Muscle layer of duodenum (tissue), 2 donors: ENCODE measurements at regions not wholly inside any gene's neighbourhood (a gene's known extent, or its start where the extent isn't known, plus 50 kb on each side); places are given as distances from the start of the nearest gene placed in this dataset.
"Not testable (repeated sequence)": the region's sequence is repeated elsewhere in the genome, so short reads cannot be mapped to it uniquely, and the experiment has no call there.

Experiments used
- H3K27ac ChIP-seq: one replicate; pipeline ENCODE4 v1.7.0; 2013; ENCODE audit warnings: mild to moderate bottlenecking, low read length
- H3K27me3 ChIP-seq: one replicate; pipeline ENCODE4 v1.7.0; 2013; ENCODE audit warnings: low read depth, mild to moderate bottlenecking, control low read depth, low read length
- H3K36me3 ChIP-seq, 2 donors: one replicate each; pipeline ENCODE4 v1.7.0; 2013; ENCODE audit warnings: low read length in 2 of 2, control low read depth in 1 of 2, mild to moderate bottlenecking in 1 of 2; ENCODE audit not compliant: insufficient read depth in 2 of 2, control insufficient read depth in 1 of 2
- H3K4me1 ChIP-seq, 2 donors: one replicate each; pipeline ENCODE4 v1.7.0; 2013; ENCODE audit warnings: low read length in 2 of 2, mild to moderate bottlenecking in 2 of 2, control low read depth in 1 of 2, moderate library complexity in 1 of 2; ENCODE audit not compliant: insufficient read depth in 2 of 2, control insufficient read depth in 1 of 2
- H3K4me3 ChIP-seq, 2 donors: one replicate each; pipeline ENCODE4 v1.7.0; 2013; ENCODE audit warnings: low read length in 2 of 2, low read depth in 1 of 2, mild to moderate bottlenecking in 1 of 2
- H3K9me3 ChIP-seq, 2 donors: one replicate each; pipeline ENCODE4 v1.7.0; 2013; ENCODE audit warnings: low read length in 2 of 2, control low read depth in 1 of 2, mild to moderate bottlenecking in 1 of 2; ENCODE audit not compliant: control insufficient read depth in 1 of 2
- donor health status: healthy.

GRCh38 chr6:153328194-153328593, 197.1 kb upstream of the RGS17 start:
- H3K27ac ChIP-seq, result no peak overlapping the region

DNA sequence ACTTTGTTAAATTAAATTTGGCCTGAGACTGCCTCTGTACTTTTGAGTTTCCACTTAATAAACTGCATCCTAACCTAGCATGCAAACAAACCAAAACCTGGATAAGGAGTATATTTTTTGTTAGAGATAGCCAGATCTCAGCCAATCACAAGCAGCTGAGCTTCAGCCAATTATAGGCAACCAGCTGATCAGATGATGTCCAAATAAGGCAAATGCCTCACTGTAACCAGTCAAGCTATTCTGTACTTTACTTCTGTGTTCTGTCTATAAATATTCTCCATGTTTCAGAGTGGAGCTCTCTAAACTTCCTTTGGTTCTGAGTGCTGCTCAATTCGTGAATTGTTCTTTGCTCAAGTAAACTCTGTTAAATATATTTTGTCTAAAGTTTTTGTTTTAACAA, 194.6 kb upstream of the RGS17 start:
- Histone ChIP-seq H3K9me3 (no peaks in the 10 kb centered on the region), H3K4me1 (no peaks in the 10 kb centered on the region), H3K4me3 (no peak overlapping the region), H3K27me3 (no peaks in the 10 kb centered on the region), H3K36me3 (no peaks in the 10 kb centered on the region), H3K27ac (no peak overlapping the region)

More at GRCh38 chr6:153328194-153328593, 197.1 kb upstream of the RGS17 start:
- Histone ChIP-seq H3K27me3 (no peaks in the 10 kb centered on the region), H3K4me1 (no peaks in the 10 kb centered on the region), H3K4me3 (no peak overlapping the region), H3K36me3 (no peaks in the 10 kb centered on the region), H3K9me3 (no peaks in the 10 kb centered on the region)

DNA sequence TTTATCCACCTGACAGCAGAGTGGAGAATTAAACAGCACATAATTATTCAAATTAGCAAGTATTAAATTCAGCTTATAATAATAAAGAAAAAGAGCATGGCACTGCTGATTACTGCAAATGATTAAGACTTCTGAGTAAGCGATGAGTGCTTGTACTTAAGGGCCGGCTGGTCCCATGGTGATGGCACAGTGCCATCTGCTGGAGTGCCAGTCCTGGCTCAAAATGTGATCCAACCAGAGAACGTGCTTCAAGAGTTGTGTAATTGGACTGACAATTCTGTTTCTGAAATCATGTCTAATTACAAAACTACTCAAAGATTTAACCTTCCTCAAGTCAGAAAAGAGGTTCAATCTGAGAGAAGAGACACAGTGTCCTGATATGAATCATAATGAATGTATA, 181.6 kb upstream of the RGS17 start:
- Histone ChIP-seq H3K27ac (no peak overlapping the region), H3K9me3 (no peaks in the 10 kb centered on the region), H3K36me3 (no peaks in the 10 kb centered on the region), H3K4me3 (no peak overlapping the region), H3K4me1 (no peaks in the 10 kb centered on the region), H3K27me3 (no peaks in the 10 kb centered on the region)

DNA sequence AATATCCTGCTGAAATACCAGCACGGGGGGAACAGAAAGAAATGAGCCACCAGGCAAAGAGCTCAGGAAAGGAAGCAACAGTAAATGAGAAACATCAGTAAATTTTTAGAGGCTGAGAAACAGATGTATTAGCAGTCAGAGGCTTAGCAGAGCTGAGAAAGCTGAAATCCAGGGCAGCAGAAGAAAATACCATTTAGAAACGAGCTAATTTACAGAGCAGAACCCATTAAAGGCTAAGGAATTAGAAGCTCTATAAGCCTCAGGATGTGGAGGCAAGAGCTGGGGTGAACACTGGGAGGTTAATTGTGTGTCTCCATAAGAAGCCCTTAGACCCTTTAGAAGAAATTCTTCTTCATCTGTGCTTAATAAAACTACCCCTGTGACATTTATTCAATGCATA, 178.6 kb upstream of the RGS17 start:
- no peaks in the 10 kb centered on the region for H3K27me3 ChIP-seq
- H3K4me3 ChIP-seq, result no peak overlapping the region
- no peak overlapping the region for H3K27ac ChIP-seq
- H3K9me3 ChIP-seq, result no peaks in the 10 kb centered on the region
- no peaks in the 10 kb centered on the region for H3K4me1 ChIP-seq
- H3K36me3 ChIP-seq, result no peaks in the 10 kb centered on the region

GRCh38 chr6:153302133-153302532, 171.1 kb upstream of the RGS17 start:
- no peak overlapping the region for H3K4me3 ChIP-seq
- no peak overlapping the region for H3K27ac ChIP-seq
- no peaks in the 10 kb centered on the region for H3K36me3 ChIP-seq
- H3K9me3 ChIP-seq, result no peaks in the 10 kb centered on the region
- H3K4me1 ChIP-seq, result no peaks in the 10 kb centered on the region
- H3K27me3 ChIP-seq, result no peaks in the 10 kb centered on the region

DNA sequence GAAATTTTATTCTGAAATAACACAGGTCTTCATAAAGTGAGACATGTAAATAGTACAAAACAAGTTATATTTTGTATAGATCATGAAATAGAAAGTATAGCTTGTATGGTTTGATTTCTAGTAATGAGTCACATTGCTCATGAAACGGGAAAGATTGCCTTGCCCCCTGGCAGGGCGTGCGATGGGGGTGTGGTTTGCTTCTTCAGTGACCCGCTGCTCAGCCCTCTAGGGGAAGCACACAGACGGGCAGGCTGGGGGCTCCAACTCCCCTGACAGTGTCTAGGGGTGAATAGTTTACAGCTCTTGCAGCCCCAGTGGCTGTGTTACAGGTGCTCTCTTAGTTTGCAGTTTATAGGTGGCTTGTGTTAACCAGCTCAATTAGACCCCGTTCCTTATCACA, 170.5 kb upstream of the RGS17 start:
- Histone ChIP-seq H3K27me3 (no peaks in the 10 kb centered on the region), H3K27ac (no peak overlapping the region)

DNA sequence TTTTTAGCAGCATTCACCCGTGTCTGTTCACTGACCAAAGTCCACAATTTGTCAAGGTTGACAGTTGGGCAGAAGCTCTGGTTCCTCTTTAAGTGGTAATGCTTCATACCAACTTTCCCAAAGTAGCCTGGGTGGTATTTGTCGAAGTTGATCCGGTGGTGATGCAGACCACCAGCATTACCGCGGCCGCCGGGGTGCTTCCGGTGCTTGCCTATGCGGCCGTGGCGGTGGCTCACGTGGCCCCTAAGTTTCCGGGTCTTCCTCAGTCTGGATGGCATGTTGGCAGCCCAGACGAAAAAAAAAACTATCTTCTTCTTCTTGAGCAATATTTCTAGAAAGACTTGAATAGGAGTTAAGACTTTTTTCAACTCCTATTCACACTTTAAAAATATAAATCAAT, 151.4 kb upstream of the RGS17 start:
- not testable (repeated sequence) for H3K36me3 ChIP-seq, H3K4me1 ChIP-seq, H3K27me3 ChIP-seq, H3K27ac ChIP-seq, H3K9me3 ChIP-seq, H3K4me3 ChIP-seq

More for the DNA sequence above, 170.5 kb upstream of the RGS17 start:
- H3K4me1 ChIP-seq, result no peaks in the 10 kb centered on the region
- no peaks in the 10 kb centered on the region for H3K9me3 ChIP-seq
- no peaks in the 10 kb centered on the region for H3K36me3 ChIP-seq
- H3K4me3 ChIP-seq, result no peak overlapping the region

- Histone ChIP-seq H3K4me1 (no peaks in the 10 kb centered on the region), H3K9me3 (no peaks in the 10 kb centered on the region), H3K27me3 (no peaks in the 10 kb centered on the region), H3K4me3 (no peak overlapping the region), H3K36me3 (no peaks in the 10 kb centered on the region), H3K27ac (no peak overlapping the region)
Observed at GRCh38 chr6:153275997-153276396, 144.9 kb upstream of the RGS17 start.

DNA sequence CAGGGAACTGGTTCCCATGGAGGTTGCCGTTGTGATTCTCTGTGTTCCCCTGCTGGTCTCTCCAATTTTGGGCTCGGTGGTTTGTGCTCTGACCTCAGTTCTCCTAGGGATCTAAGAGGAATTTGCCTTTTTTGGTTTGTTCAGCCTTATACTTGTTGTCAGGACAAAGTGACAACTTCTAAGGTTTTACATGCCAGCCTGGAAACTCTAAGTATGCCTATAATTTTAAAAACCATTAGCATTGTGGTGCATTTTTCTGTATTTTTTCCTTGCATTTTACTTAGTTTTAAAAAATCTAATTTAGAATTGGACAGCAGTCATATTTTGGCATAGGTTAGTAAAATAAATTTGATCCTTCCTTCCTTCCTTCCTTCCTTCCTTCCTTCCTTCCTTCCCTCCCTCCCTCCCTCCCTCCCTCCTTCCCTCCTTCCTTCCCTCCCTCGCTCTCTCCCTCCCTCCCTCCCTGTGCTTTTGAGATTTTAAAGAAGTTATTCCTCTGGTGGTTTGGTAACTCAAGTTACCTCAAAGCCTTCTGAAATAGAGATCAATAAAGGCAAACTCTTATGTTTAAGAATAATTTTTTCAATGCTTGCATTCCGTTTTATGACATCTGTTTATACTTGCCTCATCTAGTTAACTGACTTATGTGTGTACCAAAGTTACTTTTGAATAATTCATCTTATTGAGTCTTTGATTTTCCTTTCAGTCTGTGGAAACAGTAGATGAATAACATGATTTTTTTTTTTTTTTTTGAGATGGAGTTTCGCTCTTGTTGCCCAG, 141.3 kb upstream of the RGS17 start:
- Histone ChIP-seq H3K27ac (no peak overlapping the region), H3K27me3 (no peaks in the 10 kb centered on the region), H3K9me3 (no peaks in the 10 kb centered on the region), H3K36me3 (no peaks in the 10 kb centered on the region), H3K4me3 (no peak overlapping the region), H3K4me1 (no peaks in the 10 kb centered on the region)

- Histone ChIP-seq H3K4me1 (no peaks in the 10 kb centered on the region), H3K27ac (no peak overlapping the region), H3K9me3 (no peaks in the 10 kb centered on the region), H3K36me3 (no peaks in the 10 kb centered on the region), H3K4me3 (no peak overlapping the region), H3K27me3 (no peaks in the 10 kb centered on the region)
Observed at GRCh38 chr6:153263489-153263888, 132.4 kb upstream of the RGS17 start.

GRCh38 chr6:153251326-153251725, 120.2 kb upstream of the RGS17 start:
- Histone ChIP-seq H3K4me1 (no peaks in the 10 kb centered on the region), H3K4me3 (no peak overlapping the region)

GRCh38 chr6:153237670-153238069, 106.6 kb upstream of the RGS17 start:
- Histone ChIP-seq H3K27me3 (no peaks in the 10 kb centered on the region), H3K4me1 (no peaks in the 10 kb centered on the region), H3K36me3 (no peaks in the 10 kb centered on the region), H3K9me3 (peaks cover 0 to 2% of the 10 kb centered on the region in 2 donors), H3K27ac (no peak overlapping the region), H3K4me3 (no peak overlapping the region)

More at GRCh38 chr6:153251326-153251725, 120.2 kb upstream of the RGS17 start:
- H3K9me3 ChIP-seq, result no peaks in the 10 kb centered on the region
- H3K36me3 ChIP-seq, result no peaks in the 10 kb centered on the region
- H3K27me3 ChIP-seq, result no peaks in the 10 kb centered on the region
- H3K27ac ChIP-seq, result no peak overlapping the region
